A673 (cell line): ENCODE measurements at regions not wholly inside any gene's neighbourhood (a gene's known extent, or its start where the extent isn't known, plus 50 kb on each side); places are given as distances from the start of the nearest gene placed in this dataset.

Experiments used
- BruUV-seq: library from RNA; stranded (reverse); fragments of 400-500 nt; replicated peaks from 2 replicates; lab custom pipeline; 2021; lab: Mats Ljungman, UMichigan
- CTCF ChIA-PET: fragments of 300-600 bp; sonication (Branson Sonifier 250); formaldehyde crosslinking; loops from one replicate; lab custom pipeline; 2022; ENCODE audit warnings: antibody characterized with exemption; lab: Charles Lee
- POLR2A ChIA-PET: fragments of 300-600 bp; sonication (Branson Sonifier 250); formaldehyde crosslinking; loops from one replicate; lab custom pipeline; 2022; ENCODE audit warnings: antibody characterized with exemption; ENCODE audit not compliant: low non-redundant PET; lab: Charles Lee
- DNase-seq: peaks from one replicate; pipeline ENCODE4 v3.0.0-alpha.2; 2015; ENCODE audit warnings: low spot score
- H3K27ac ChIP-seq: fragments of 200-600 bp; sonication (generic); 2 replicates; pipeline ENCODE4 v1.5.1; 2016; ENCODE audit warnings: mixed run types, low read depth, mild to moderate bottlenecking, mixed read lengths, antibody characterized with exemption, low read length; ENCODE audit not compliant: poor library complexity, severe bottlenecking
- H3K27me3 ChIP-seq: fragments of 200-600 bp; sonication (generic); replicated peaks from 2 replicates; pipeline ENCODE4 v1.6.1; 2017; ENCODE audit warnings: mixed run types, low read depth, mild to moderate bottlenecking, mixed read lengths, antibody characterized with exemption, low read length; ENCODE audit not compliant: insufficient read depth, poor library complexity
- H3K36me3 ChIP-seq: fragments of 200-600 bp; sonication (generic); 2 replicates; pipeline ENCODE4 v1.6.1; 2016; ENCODE audit warnings: mixed run types, mild to moderate bottlenecking, mixed read lengths, antibody characterized with exemption, low read length; ENCODE audit not compliant: insufficient read depth, poor library complexity, severe bottlenecking
- H3K4me1 ChIP-seq: fragments of 200-600 bp; sonication (generic); 2 replicates; pipeline ENCODE4 v1.6.1; 2017; ENCODE audit warnings: mixed run types, mild to moderate bottlenecking, mixed read lengths, antibody characterized with exemption, low read length; ENCODE audit not compliant: insufficient read depth, poor library complexity, severe bottlenecking
- H3K4me3 ChIP-seq: fragments of 200-600 bp; sonication (generic); 2 replicates; pipeline ENCODE4 v1.5.1; 2016; ENCODE audit warnings: low read depth, mixed run types, mild to moderate bottlenecking, mixed read lengths, low read length; ENCODE audit not compliant: poor library complexity, severe bottlenecking
- H3K9me3 ChIP-seq: fragments of 200-600 bp; sonication (generic); 2 replicates; pipeline ENCODE4 v1.6.1; 2016; ENCODE audit warnings: mixed run types, low read depth, mild to moderate bottlenecking, mixed read lengths, antibody characterized with exemption, low read length; ENCODE audit not compliant: poor library complexity, severe bottlenecking
- EZH2 ChIP-seq: fragments of 200-600 bp; sonication (generic); IDR thresholded peaks from 2 replicates; pipeline ENCODE4 v1.6.1; 2017; ENCODE audit warnings: borderline replicate concordance, low read depth, mild to moderate bottlenecking, mixed read lengths, antibody characterized with exemption, low read length; ENCODE audit not compliant: poor library complexity, severe bottlenecking
- intact Hi-C: fragments of 100-400 bp; cut with micrococcal nuclease; formaldehyde crosslinking; loops from one replicate; pipeline ENCODE4 v1.10.0; 2022; ENCODE audit not compliant: unreplicated experiment
- TF ChIP-seq, protein P1 (sequence below): fragments of 300-800, 200-600 bp; sonication (generic); conservative IDR thresholded peaks from 2 replicates; pipeline ENCODE4 v1.5.1; 2017; ENCODE audit warnings: low read depth, mild to moderate bottlenecking, antibody characterized with exemption, low read length, moderate library complexity, mixed read lengths

DNA sequence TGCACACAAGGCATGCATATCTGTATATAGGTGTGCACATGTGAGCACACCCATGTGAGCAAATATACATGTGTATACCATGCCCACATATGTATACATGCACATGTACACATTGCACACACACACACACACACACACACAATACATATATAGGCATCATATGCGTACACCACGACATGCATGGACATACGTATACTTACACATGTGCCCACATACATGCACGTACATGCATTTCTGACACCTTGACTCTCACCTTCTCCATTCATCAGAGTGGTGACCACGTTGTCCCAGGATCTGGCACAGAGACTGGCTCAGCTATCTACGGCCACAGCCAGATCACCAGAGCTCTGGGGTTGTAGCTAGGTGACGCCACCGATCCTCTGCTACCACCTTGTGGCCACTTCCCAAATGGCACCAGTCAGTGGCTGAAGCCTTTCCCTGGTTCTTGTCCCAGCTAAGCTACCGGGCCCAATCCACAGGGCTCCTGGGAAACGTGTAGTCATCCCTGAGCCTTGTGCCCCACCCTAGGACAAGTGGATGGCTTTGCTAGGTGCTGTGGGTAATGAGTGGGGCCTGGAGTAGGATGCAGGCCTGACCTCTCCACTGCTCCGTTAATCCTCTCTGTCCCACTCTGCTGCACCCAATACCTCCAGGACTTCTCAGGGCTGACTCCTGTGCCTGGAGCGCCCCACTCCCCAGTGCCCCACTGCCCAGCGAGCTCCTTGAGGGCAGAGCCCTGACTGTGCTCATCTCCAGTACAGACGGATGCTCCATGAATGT is 194.4 kb downstream of the RGS3 start:
- TF ChIP-seq EZH2 = no peak
- TF ChIP-seq, protein P1, sequence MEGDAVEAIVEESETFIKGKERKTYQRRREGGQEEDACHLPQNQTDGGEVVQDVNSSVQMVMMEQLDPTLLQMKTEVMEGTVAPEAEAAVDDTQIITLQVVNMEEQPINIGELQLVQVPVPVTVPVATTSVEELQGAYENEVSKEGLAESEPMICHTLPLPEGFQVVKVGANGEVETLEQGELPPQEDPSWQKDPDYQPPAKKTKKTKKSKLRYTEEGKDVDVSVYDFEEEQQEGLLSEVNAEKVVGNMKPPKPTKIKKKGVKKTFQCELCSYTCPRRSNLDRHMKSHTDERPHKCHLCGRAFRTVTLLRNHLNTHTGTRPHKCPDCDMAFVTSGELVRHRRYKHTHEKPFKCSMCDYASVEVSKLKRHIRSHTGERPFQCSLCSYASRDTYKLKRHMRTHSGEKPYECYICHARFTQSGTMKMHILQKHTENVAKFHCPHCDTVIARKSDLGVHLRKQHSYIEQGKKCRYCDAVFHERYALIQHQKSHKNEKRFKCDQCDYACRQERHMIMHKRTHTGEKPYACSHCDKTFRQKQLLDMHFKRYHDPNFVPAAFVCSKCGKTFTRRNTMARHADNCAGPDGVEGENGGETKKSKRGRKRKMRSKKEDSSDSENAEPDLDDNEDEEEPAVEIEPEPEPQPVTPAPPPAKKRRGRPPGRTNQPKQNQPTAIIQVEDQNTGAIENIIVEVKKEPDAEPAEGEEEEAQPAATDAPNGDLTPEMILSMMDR = peak; percentile 93
- BruUV-seq = no TSS peak
- CTCF ChIA-PET = interaction anchor here (1.0 to 6.6 kb wide), 7 partner anchors 62 to 383 kb away, joined by 3 to 203 read pairs (median 6); partner anchors contain the start of genes ALAD, CDC26 and PRPF4
- Histone ChIP-seq H3K4me1 (peaks cover 4% of the 10 kb centered on the region), H3K4me3 (no peak overlapping the region), H3K27ac (no peak overlapping the region), H3K9me3 (no peaks in the 10 kb centered on the region), H3K36me3 (no peaks in the 10 kb centered on the region), H3K27me3 (peaks cover 5% of the 10 kb centered on the region)
- intact Hi-C loops = loop anchor here (2.0 to 10.0 kb wide), 4 partner anchors 211 to 383 kb away; partner anchors contain the start of genes ALAD, CDC26 and PRPF4
- DNase-seq = peak; percentile 81
- POLR2A ChIA-PET = interaction anchor here (0.7 kb wide), 1 partner anchor 212 kb away, joined by 4 read pairs; no protein-coding TSS in a partner anchor

DNA sequence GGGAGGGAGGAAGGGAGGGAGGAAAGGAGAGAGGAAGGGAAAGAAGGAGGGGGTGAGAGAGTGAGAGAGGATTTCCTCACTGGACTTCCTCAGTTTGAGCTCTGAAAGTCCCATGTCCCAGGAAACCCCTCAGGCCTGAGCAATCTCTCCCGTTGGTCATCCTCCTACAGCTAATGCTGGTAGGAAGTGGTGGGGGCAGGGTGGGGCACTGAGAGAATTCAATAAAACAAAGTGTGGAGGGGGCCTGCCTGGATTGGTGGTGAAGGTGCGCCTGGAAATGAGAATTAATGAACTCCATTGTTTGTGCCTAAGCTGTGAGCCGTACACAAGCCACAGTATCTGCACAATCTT is 195.0 kb downstream of the RGS3 start:
- CTCF ChIA-PET = interaction anchor here (1.0 to 6.6 kb wide), 7 partner anchors 62 to 384 kb away, joined by 3 to 203 read pairs (median 6); partner anchors contain the start of genes ALAD, CDC26 and PRPF4
- intact Hi-C loops = loop anchor here (2.0 to 10.0 kb wide), 4 partner anchors 212 to 384 kb away; partner anchors contain the start of genes ALAD, CDC26 and PRPF4
- Histone ChIP-seq H3K27me3 (peaks cover 5% of the 10 kb centered on the region), H3K9me3 (no peaks in the 10 kb centered on the region), H3K36me3 (no peaks in the 10 kb centered on the region), H3K27ac (no peak overlapping the region), H3K4me1 (peaks cover 4% of the 10 kb centered on the region), H3K4me3 (no peak overlapping the region)
- TF ChIP-seq, protein P1 = no peak
- no peak for TF ChIP-seq EZH2
- POLR2A ChIA-PET = no interaction called here
- no TSS peak for BruUV-seq
- DNase-seq = no peak

DNA sequence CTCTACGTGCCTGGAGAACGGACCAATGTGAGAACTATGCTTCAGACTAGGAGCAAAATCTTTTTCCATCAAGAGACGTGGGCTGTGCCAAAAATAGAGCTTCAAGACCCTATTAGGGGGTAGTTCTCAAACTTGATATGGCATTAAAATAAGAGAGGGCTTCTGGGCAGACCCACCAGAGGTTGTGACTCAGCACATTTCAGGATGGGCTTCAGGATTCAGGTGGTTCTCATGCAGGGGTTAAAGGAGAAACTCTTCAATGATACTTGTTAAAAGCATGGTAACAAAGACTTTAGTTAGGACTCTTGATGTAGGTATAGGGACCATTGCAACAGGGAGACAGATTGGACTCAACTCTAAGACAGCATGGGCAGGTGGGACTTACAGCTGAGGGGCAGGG is 195.5 kb downstream of the RGS3 start:
- Histone ChIP-seq H3K27me3 (peaks cover 5% of the 10 kb centered on the region), H3K4me3 (no peak overlapping the region), H3K36me3 (no peaks in the 10 kb centered on the region), H3K27ac (no peak overlapping the region), H3K4me1 (peaks cover 4% of the 10 kb centered on the region), H3K9me3 (no peaks in the 10 kb centered on the region)
- TF ChIP-seq, protein P1 = no peak
- TF ChIP-seq EZH2 = no peak
- no TSS peak for BruUV-seq
- CTCF ChIA-PET = interaction anchor here (5.4 to 6.6 kb wide), 2 partner anchors 67 to 213 kb away, joined by 41 to 203 read pairs; no protein-coding TSS in a partner anchor
- intact Hi-C loops = loop anchor here (2.0 to 10.0 kb wide), 4 partner anchors 212 to 384 kb away; partner anchors contain the start of genes ALAD, CDC26 and PRPF4
- POLR2A ChIA-PET = no interaction called here
- DNase-seq = no peak
